ENCODE measurements at regions not wholly inside any gene's neighbourhood (a gene's known extent, or its start where the extent isn't known, plus 50 kb on each side); places are given as distances from the start of the nearest gene placed in this dataset.

- TF ChIP-seq POLR2A (IDR thresholded peaks at IDR 0.05) (no peak), CTCF (IDR thresholded peaks at IDR 0.05) (no peak)
These were observed 490.0 kb downstream of the PCDH20 start for GRCh38 chr13:60925686-60926085.
